OCI-LY1 (cell line): ENCODE measurements at regions not wholly inside any gene's neighbourhood (a gene's known extent, or its start where the extent isn't known, plus 50 kb on each side); places are given as distances from the start of the nearest gene placed in this dataset.

Experiments
- H2AFZ ChIP-seq: fragments of 200-600 bp; sonication (generic), shearing (Covaris generic); 2 replicates; pipeline ENCODE4 v1.6.0; 2014; ENCODE audit warnings: antibody characterized with exemption, mild to moderate bottlenecking, low read length
- H3F3A ChIP-seq: fragments of 200-600 bp; sonication (generic), shearing (Covaris generic); 2 replicates; pipeline ENCODE4 v1.6.0; 2014; ENCODE audit warnings: mild to moderate bottlenecking, antibody characterized with exemption, low read length, moderate library complexity; ENCODE audit not compliant: insufficient read depth
- H3K27ac ChIP-seq: fragments of 200-600 bp; sonication (generic); 2 replicates; pipeline ENCODE4 v1.5.1; 2014; ENCODE audit warnings: low read length, mixed run types, mild to moderate bottlenecking, low read depth; ENCODE audit not compliant: poor library complexity, severe bottlenecking
- H3K27me3 ChIP-seq: fragments of 200-600 bp; sonication (generic); 2 replicates; pipeline ENCODE4 v1.6.0; 2014; ENCODE audit warnings: antibody characterized with exemption, mild to moderate bottlenecking, low read length, moderate library complexity; ENCODE audit not compliant: insufficient read depth
- H3K36me3 ChIP-seq: fragments of 200-600 bp; sonication (generic); 2 replicates; pipeline ENCODE4 v1.6.1; 2014; ENCODE audit warnings: mild to moderate bottlenecking, antibody characterized with exemption, low read length, moderate library complexity, mixed read lengths; ENCODE audit not compliant: insufficient read depth
- H3K4me1 ChIP-seq: fragments of 200-600 bp; sonication (generic); 2 replicates; pipeline ENCODE4 v1.5.1; 2014; ENCODE audit warnings: mild to moderate bottlenecking, low read length, moderate library complexity; ENCODE audit not compliant: insufficient read depth, severe bottlenecking
- H3K4me2 ChIP-seq: fragments of 200-600 bp; sonication (generic), shearing (Covaris generic); 2 replicates; pipeline ENCODE4 v1.6.1; 2014; ENCODE audit warnings: low read length
- H3K4me3 ChIP-seq: fragments of 200-600 bp; sonication (generic); 2 replicates; pipeline ENCODE4 v1.5.1; 2014; ENCODE audit warnings: low read length, low read depth, mild to moderate bottlenecking, mixed read lengths; ENCODE audit not compliant: poor library complexity, severe bottlenecking
- H3K79me2 ChIP-seq: fragments of 200-600 bp; shearing (Covaris generic); 2 replicates; pipeline ENCODE4 v1.6.1; 2016; ENCODE audit warnings: mixed run types, low read length, mixed read lengths; ENCODE audit not compliant: insufficient read depth
- H3K9ac ChIP-seq: fragments of 200-600 bp; sonication (generic), shearing (Covaris generic); 2 replicates; pipeline ENCODE4 v1.6.1; 2014; ENCODE audit warnings: mild to moderate bottlenecking, low read length, mixed read lengths
- H3K9me2 ChIP-seq: fragments of 200-600 bp; sonication (generic), shearing (Covaris generic); 2 replicates; pipeline ENCODE4 v1.6.1; 2014; ENCODE audit warnings: low read depth, mild to moderate bottlenecking, low read length, mixed read lengths
- H3K9me3 ChIP-seq: fragments of 200-600 bp; shearing (Covaris generic); 2 replicates; pipeline ENCODE4 v1.6.1; 2014; ENCODE audit warnings: low read length, mixed read lengths
- H4K20me1 ChIP-seq: fragments of 200-600 bp; sonication (generic), shearing (Covaris generic); 2 replicates; pipeline ENCODE4 v1.6.0; 2016; ENCODE audit warnings: mild to moderate bottlenecking, low read length; ENCODE audit not compliant: insufficient read depth
- EZH2 ChIP-seq: fragments of 200-600 bp; sonication (generic), shearing (Covaris generic); IDR thresholded peaks from 2 replicates; pipeline ENCODE4 v1.8.0; 2017; ENCODE audit warnings: borderline replicate concordance, mixed run types, mild to moderate bottlenecking, antibody characterized with exemption, low read length, moderate library complexity, mixed read lengths
- TF ChIP-seq, protein P1 (sequence below): fragments of 200-600 bp; sonication (generic), shearing (Covaris generic); IDR thresholded peaks from 2 replicates; pipeline ENCODE4 v1.5.1; 2017; ENCODE audit warnings: mild to moderate bottlenecking, antibody characterized with exemption, low read length, moderate library complexity, mixed read lengths

DNA sequence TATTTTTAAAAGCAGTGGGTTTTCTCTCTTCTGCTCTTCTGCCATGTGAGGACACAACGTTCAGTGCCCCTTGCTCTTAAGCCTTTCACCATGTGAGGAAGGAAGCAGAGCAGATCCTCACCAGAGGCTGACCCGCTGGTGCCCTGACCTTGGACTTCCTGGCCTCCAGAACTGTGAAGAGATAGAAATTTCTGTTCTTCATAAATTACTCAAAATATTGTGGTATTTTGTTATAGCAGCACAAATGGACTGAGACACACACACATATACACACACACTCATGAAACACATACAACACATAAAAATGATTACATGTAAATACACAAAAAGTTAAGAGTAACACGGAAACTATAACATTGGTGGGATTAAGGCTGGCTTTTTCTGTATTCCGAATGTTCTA is 244.8 kb upstream of the NOCT start:
- Histone ChIP-seq H3K4me1 (no peaks in the 10 kb centered on the region), H2AFZ (no peak overlapping the region), H3F3A (no peaks in the 10 kb centered on the region), H3K9me2 (no peaks in the 10 kb centered on the region), H4K20me1 (no peaks in the 10 kb centered on the region), H3K9me3 (no peaks in the 10 kb centered on the region), H3K9ac (no peak overlapping the region), H3K4me3 (no peak overlapping the region), H3K27ac (no peak overlapping the region), H3K27me3 (no peaks in the 10 kb centered on the region), H3K36me3 (no peaks in the 10 kb centered on the region), H3K4me2 (no peak overlapping the region), H3K79me2 (no peaks in the 10 kb centered on the region)
- TF ChIP-seq, protein P1, sequence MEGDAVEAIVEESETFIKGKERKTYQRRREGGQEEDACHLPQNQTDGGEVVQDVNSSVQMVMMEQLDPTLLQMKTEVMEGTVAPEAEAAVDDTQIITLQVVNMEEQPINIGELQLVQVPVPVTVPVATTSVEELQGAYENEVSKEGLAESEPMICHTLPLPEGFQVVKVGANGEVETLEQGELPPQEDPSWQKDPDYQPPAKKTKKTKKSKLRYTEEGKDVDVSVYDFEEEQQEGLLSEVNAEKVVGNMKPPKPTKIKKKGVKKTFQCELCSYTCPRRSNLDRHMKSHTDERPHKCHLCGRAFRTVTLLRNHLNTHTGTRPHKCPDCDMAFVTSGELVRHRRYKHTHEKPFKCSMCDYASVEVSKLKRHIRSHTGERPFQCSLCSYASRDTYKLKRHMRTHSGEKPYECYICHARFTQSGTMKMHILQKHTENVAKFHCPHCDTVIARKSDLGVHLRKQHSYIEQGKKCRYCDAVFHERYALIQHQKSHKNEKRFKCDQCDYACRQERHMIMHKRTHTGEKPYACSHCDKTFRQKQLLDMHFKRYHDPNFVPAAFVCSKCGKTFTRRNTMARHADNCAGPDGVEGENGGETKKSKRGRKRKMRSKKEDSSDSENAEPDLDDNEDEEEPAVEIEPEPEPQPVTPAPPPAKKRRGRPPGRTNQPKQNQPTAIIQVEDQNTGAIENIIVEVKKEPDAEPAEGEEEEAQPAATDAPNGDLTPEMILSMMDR = no peak
- no peak for TF ChIP-seq EZH2

DNA sequence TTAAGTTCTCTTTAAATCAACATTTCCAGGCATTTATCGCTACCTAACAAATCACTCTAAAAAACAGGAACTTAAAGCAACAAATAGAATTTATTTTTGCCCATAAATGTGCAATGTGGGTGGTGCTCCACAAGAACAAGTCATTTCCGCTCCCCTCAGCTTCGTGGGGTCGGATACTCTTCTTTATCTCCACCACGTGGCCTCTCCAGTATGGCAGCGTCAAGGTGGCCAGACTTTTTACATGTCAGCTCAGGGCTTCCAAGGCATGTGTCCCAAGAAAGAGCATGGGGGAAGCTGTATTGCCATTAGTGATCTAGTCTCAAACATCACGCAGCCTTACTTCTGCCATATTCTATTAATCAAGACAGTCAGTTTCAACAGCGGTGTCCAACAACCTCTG is 249.2 kb upstream of the NOCT start:
- H3K36me3 ChIP-seq = no peaks in the 10 kb centered on the region

DNA sequence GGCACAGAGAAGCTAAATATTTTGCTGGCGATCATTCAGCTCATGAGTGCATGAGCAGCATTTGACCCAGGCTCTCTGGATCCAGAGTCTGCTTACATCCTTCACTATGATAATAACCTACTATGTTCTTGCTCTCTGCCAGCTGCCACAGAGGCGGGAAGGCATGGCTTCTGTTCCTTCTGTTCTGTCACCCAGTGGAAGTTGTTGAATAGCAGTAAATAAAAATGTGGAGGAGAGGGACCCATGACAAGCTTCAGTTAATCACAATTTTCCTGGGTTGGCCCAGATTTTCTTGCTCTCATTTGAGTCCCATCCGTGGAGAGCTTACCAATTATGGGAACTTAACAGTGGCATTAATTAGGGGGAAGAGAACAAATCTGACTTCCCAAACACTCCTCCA is 250.1 kb upstream of the NOCT start:
- no peaks in the 10 kb centered on the region for H3K79me2 ChIP-seq
- TF ChIP-seq, protein P1 = no peak
- no peak for TF ChIP-seq EZH2
- no peaks in the 10 kb centered on the region for H4K20me1 ChIP-seq

More for the DNA sequence above, 249.2 kb upstream of the NOCT start:
- TF ChIP-seq EZH2 = no peak
- TF ChIP-seq, protein P1 = no peak
- H3K79me2 ChIP-seq = no peaks in the 10 kb centered on the region
- no peak overlapping the region for H3K4me3 ChIP-seq
- H3K27ac ChIP-seq = no peak overlapping the region
- no peaks in the 10 kb centered on the region for H3F3A ChIP-seq
- H4K20me1 ChIP-seq = no peaks in the 10 kb centered on the region
- H2AFZ ChIP-seq = no peak overlapping the region
- no peaks in the 10 kb centered on the region for H3K9me2 ChIP-seq
- no peaks in the 10 kb centered on the region for H3K27me3 ChIP-seq
- H3K9me3 ChIP-seq = no peaks in the 10 kb centered on the region
- no peak overlapping the region for H3K9ac ChIP-seq
- no peak overlapping the region for H3K4me2 ChIP-seq
- H3K4me1 ChIP-seq = no peaks in the 10 kb centered on the region

More for the DNA sequence above, 250.1 kb upstream of the NOCT start:
- Histone ChIP-seq H3K4me2 (no peak overlapping the region), H2AFZ (no peak overlapping the region), H3K9ac (no peak overlapping the region), H3F3A (no peaks in the 10 kb centered on the region), H3K9me2 (no peaks in the 10 kb centered on the region), H3K36me3 (no peaks in the 10 kb centered on the region), H3K27ac (no peak overlapping the region), H3K4me1 (no peaks in the 10 kb centered on the region), H3K9me3 (no peaks in the 10 kb centered on the region), H3K27me3 (no peaks in the 10 kb centered on the region), H3K4me3 (no peak overlapping the region)
